KMS-11 (cell line): ENCODE measurements at regions not wholly inside any gene's neighbourhood (a gene's known extent, or its start where the extent isn't known, plus 50 kb on each side); places are given as distances from the start of the nearest gene placed in this dataset.
"Not testable (repeated sequence)": the region's sequence is repeated elsewhere in the genome, so short reads cannot be mapped to it uniquely, and the experiment has no call there.

Experiments used
- H2AFZ ChIP-seq: fragments of 200-600 bp; sonication (generic); 2 replicates; pipeline ENCODE4 v1.6.1; 2016; ENCODE audit warnings: antibody characterized with exemption, mixed run types, low read depth
- H3K27ac ChIP-seq: fragments of 200-600 bp; sonication (generic); 2 replicates; pipeline ENCODE4 v1.6.1; 2016; ENCODE audit warnings: mild to moderate bottlenecking, mixed run types
- H3K27me3 ChIP-seq: fragments of 200-600 bp; sonication (generic); 2 replicates; pipeline ENCODE4 v1.6.1; 2017; ENCODE audit warnings: mild to moderate bottlenecking, low read depth, mixed run types, moderate library complexity; ENCODE audit not compliant: insufficient read depth
- H3K36me3 ChIP-seq: fragments of 200-600 bp; sonication (generic); 2 replicates; pipeline ENCODE4 v1.6.1; 2017; ENCODE audit warnings: mild to moderate bottlenecking, mixed run types; ENCODE audit not compliant: insufficient read depth
- H3K4me1 ChIP-seq: fragments of 200-600 bp; sonication (generic); 2 replicates; pipeline ENCODE4 v1.6.1; 2016; ENCODE audit warnings: mild to moderate bottlenecking, low read depth, mixed run types; ENCODE audit not compliant: poor library complexity, severe bottlenecking
- H3K4me2 ChIP-seq: fragments of 200-600 bp; sonication (generic); 2 replicates; pipeline ENCODE4 v1.7.0; 2016; ENCODE audit warnings: mild to moderate bottlenecking, mixed run types
- H3K4me3 ChIP-seq: fragments of 200-600 bp; sonication (generic); IDR thresholded peaks from 2 replicates; pipeline ENCODE4 v1.6.1; 2017; ENCODE audit warnings: low read depth, low read length, mixed read lengths; ENCODE audit not compliant: insufficient read depth
- H3K79me2 ChIP-seq: fragments of 200-600 bp; sonication (generic); 2 replicates; pipeline ENCODE4 v1.6.1; 2016; ENCODE audit warnings: low read depth, mixed run types; ENCODE audit not compliant: insufficient read depth
- H3K9ac ChIP-seq: fragments of 200-600 bp; sonication (generic); 2 replicates; pipeline ENCODE4 v1.6.1; 2016; ENCODE audit warnings: mild to moderate bottlenecking, mixed run types
- H4K20me1 ChIP-seq: fragments of 200-600 bp; sonication (generic); 2 replicates; pipeline ENCODE4 v1.6.1; 2016; ENCODE audit warnings: mild to moderate bottlenecking, mixed run types; ENCODE audit not compliant: insufficient read depth
- CTCF ChIP-seq: fragments of 200-600 bp; sonication (generic); conservative IDR thresholded peaks from 2 replicates; pipeline ENCODE4 v1.6.1; 2017; ENCODE audit warnings: low read depth, mild to moderate bottlenecking, antibody characterized with exemption, low read length, moderate library complexity, mixed read lengths

- Histone ChIP-seq H3K79me2 (no peaks in the 10 kb centered on the region), H3K36me3 (no peaks in the 10 kb centered on the region), H3K4me3 (no peak overlapping the region), H3K9ac (no peak overlapping the region), H3K4me2 (no peak overlapping the region), H3K4me1 (no peaks in the 10 kb centered on the region), H4K20me1 (no peaks in the 10 kb centered on the region), H3K27me3 (no peaks in the 10 kb centered on the region), H2AFZ (no peak overlapping the region), H3K27ac (no peak overlapping the region)
- TF ChIP-seq CTCF, result no peak
Measured at GRCh38 chr5:60494144-60494543, 205.8 kb downstream of the DEPDC1B start.

GRCh38 chr5:60493372-60493771 is 206.6 kb downstream of the DEPDC1B start:
- no peak overlapping the region for H3K4me3 ChIP-seq
- H3K4me1 ChIP-seq, result no peaks in the 10 kb centered on the region
- no peak overlapping the region for H3K27ac ChIP-seq
- H3K27me3 ChIP-seq, result no peaks in the 10 kb centered on the region
- no peak overlapping the region for H2AFZ ChIP-seq
- no peaks in the 10 kb centered on the region for H3K79me2 ChIP-seq
- H3K4me2 ChIP-seq, result no peak overlapping the region
- H4K20me1 ChIP-seq, result no peaks in the 10 kb centered on the region
- no peak for TF ChIP-seq CTCF
- H3K9ac ChIP-seq, result no peak overlapping the region
- no peaks in the 10 kb centered on the region for H3K36me3 ChIP-seq

- Histone ChIP-seq H3K36me3 (no peaks in the 10 kb centered on the region), H3K9ac (no peak overlapping the region), H3K4me1 (no peaks in the 10 kb centered on the region), H3K4me3 (no peak overlapping the region), H3K4me2 (no peak overlapping the region), H3K27me3 (no peaks in the 10 kb centered on the region), H3K27ac (no peak overlapping the region), H2AFZ (no peak overlapping the region), H4K20me1 (no peaks in the 10 kb centered on the region), H3K79me2 (no peaks in the 10 kb centered on the region)
- no peak for TF ChIP-seq CTCF
Measured at GRCh38 chr5:60492958-60493357, 207.0 kb downstream of the DEPDC1B start.

GRCh38 chr5:60492358-60492757 is 207.6 kb downstream of the DEPDC1B start:
- H4K20me1 ChIP-seq, H3K36me3 ChIP-seq, H3K9ac ChIP-seq, H3K4me3 ChIP-seq, H3K4me1 ChIP-seq, H3K4me2 ChIP-seq, H3K27ac ChIP-seq, H3K79me2 ChIP-seq, H2AFZ ChIP-seq, H3K27me3 ChIP-seq: not testable (repeated sequence)

GRCh38 chr5:60490597-60491166 is 209.3 kb downstream of the DEPDC1B start:
- H3K27ac ChIP-seq, result no peak overlapping the region
- H3K4me3 ChIP-seq, result no peak overlapping the region

More at GRCh38 chr5:60490597-60491166, 209.3 kb downstream of the DEPDC1B start:
- H2AFZ ChIP-seq, result no peak overlapping the region
- no peaks in the 10 kb centered on the region for H3K36me3 ChIP-seq
- no peaks in the 10 kb centered on the region for H3K79me2 ChIP-seq
- no peak overlapping the region for H3K9ac ChIP-seq
- no peaks in the 10 kb centered on the region for H3K27me3 ChIP-seq
- no peaks in the 10 kb centered on the region for H4K20me1 ChIP-seq
- H3K4me2 ChIP-seq, result no peak overlapping the region
- TF ChIP-seq CTCF, result no peak
- H3K4me1 ChIP-seq, result no peaks in the 10 kb centered on the region
